ENCODE measurements at regions not wholly inside any gene's neighbourhood (a gene's known extent, or its start where the extent isn't known, plus 50 kb on each side); places are given as distances from the start of the nearest gene placed in this dataset.
A peak's percentile ranks its signal among the peaks of the same experiment; 100 is the strongest.

GRCh38 chr2:172195836-172196376 is 93.2 kb upstream of the DLX2 start:
- Histone ChIP-seq H3K4me3 (no peak overlapping the region), H3K36me3 (peaks cover 0 to 5% (median 0%) of the 10 kb centered on the region in 11 experiments; a peak in 1 of 22 replicates), H3K9me3 (replicated peaks in 1 of 11) (peaks cover 45 to 60% (median 54%) of the 10 kb centered on the region in 11 experiments), H4K20me1 (no peaks in the 10 kb centered on the region), H3K4me1 (peaks cover 13 to 34% (median 21%) of the 10 kb centered on the region in 10 experiments), H3K9ac (no peak overlapping the region), H3K27ac (no peak overlapping the region), H3K27me3 (no peaks in the 10 kb centered on the region), H3K4me2 (no peak overlapping the region)
- no peak for TF ChIP-seq Cebpa-rat (IDR thresholded peaks at IDR 0.05)

GRCh38 chr2:172196768-172197431 is 94.2 kb upstream of the DLX2 start:
- peaks cover 13 to 34% (median 21%) of the 10 kb centered on the region in 10 experiments for H3K4me1 ChIP-seq
- no peaks in the 10 kb centered on the region for H3K27me3 ChIP-seq
- H3K36me3 ChIP-seq: peaks cover 0 to 5% (median 0%) of the 10 kb centered on the region in 11 experiments; a peak in 1 of 22 replicates
- no peak overlapping the region for H3K9ac ChIP-seq
- TF ChIP-seq Cebpa-rat (IDR thresholded peaks at IDR 0.05): no peak
- peaks cover 45 to 63% (median 57%) of the 10 kb centered on the region in 11 experiments for H3K9me3 ChIP-seq (replicated peaks in 1 of 11)
- no peak overlapping the region for H3K27ac ChIP-seq
- no peaks in the 10 kb centered on the region for H4K20me1 ChIP-seq
- H3K4me3 ChIP-seq: no peak overlapping the region
- peak overlapping the region; percentile 10 to 50 (median 33); a peak in 18 of 22 replicates for H3K4me2 ChIP-seq

- Histone ChIP-seq H3K9ac (no peak overlapping the region; a peak in 1 of 22 replicates), H3K4me1 (peaks cover 13 to 34% (median 21%) of the 10 kb centered on the region in 10 experiments), H3K4me3 (no peak overlapping the region), H3K27me3 (no peaks in the 10 kb centered on the region), H3K27ac (peak overlapping the region in 5 of 11 experiments; percentile 16 to 62 (median 53); a peak in 5 of 22 replicates), H3K9me3 (replicated peaks in 1 of 11) (peaks cover 38 to 54% (median 49%) of the 10 kb centered on the region in 11 experiments), H4K20me1 (no peaks in the 10 kb centered on the region), H3K36me3 (peaks cover 0 to 5% (median 0%) of the 10 kb centered on the region in 11 experiments; a peak in 1 of 22 replicates), H3K4me2 (peak overlapping the region in 10 of 11 experiments; percentile 29 to 57 (median 48); a peak in 16 of 22 replicates)
- TF ChIP-seq Cebpa-rat (IDR thresholded peaks at IDR 0.05): no peak
Measured at GRCh38 chr2:172198361-172198760, 95.7 kb upstream of the DLX2 start.

GRCh38 chr2:172198908-172199307 is 96.2 kb upstream of the DLX2 start:
- H3K36me3 ChIP-seq: peaks cover 0 to 5% (median 0%) of the 10 kb centered on the region in 11 experiments; a peak in 1 of 22 replicates
- H3K27me3 ChIP-seq: no peaks in the 10 kb centered on the region
- no peak overlapping the region for H3K4me3 ChIP-seq
- TF ChIP-seq Cebpa-rat (IDR thresholded peaks at IDR 0.05): no peak
- H3K9me3 ChIP-seq (replicated peaks in 1 of 11): peaks cover 33 to 49% (median 43%) of the 10 kb centered on the region in 11 experiments
- H3K4me2 ChIP-seq: peak overlapping the region in 10 of 11 experiments; percentile 29 to 57 (median 48); a peak in 19 of 22 replicates
- peak overlapping the region in 8 of 11 experiments; percentile 18 to 62 (median 50); a peak in 13 of 22 replicates for H3K27ac ChIP-seq
- H4K20me1 ChIP-seq: no peaks in the 10 kb centered on the region
- H3K9ac ChIP-seq: peak overlapping the region in 2 of 11 experiments; percentile 10 to 30; a peak in 3 of 22 replicates
- peaks cover 13 to 34% (median 21%) of the 10 kb centered on the region in 10 experiments for H3K4me1 ChIP-seq

GRCh38 chr2:172200495-172201085 is 97.9 kb upstream of the DLX2 start:
- H3K27me3 ChIP-seq: no peaks in the 10 kb centered on the region
- TF ChIP-seq Cebpa-rat (IDR thresholded peaks at IDR 0.05): no peak
- H3K9ac ChIP-seq: no peak overlapping the region
- H3K4me2 ChIP-seq: no peak overlapping the region
- H3K4me1 ChIP-seq: peaks cover 13 to 34% (median 21%) of the 10 kb centered on the region in 10 experiments
- peak overlapping the region in 4 of 11 experiments; percentile 9 to 37 (median 24); a peak in 4 of 22 replicates for H3K27ac ChIP-seq
- H4K20me1 ChIP-seq: no peaks in the 10 kb centered on the region
- H3K36me3 ChIP-seq: peaks cover 0 to 5% (median 0%) of the 10 kb centered on the region in 11 experiments; a peak in 1 of 22 replicates
- H3K4me3 ChIP-seq: no peak overlapping the region; a peak in 1 of 20 replicates
- peaks cover 17 to 32% (median 27%) of the 10 kb centered on the region in 11 experiments for H3K9me3 ChIP-seq (replicated peaks in 1 of 11)

- H3K27me3 ChIP-seq: no peaks in the 10 kb centered on the region
- no peaks in the 10 kb centered on the region for H4K20me1 ChIP-seq
- H3K4me1 ChIP-seq: peaks cover 5 to 24% (median 17%) of the 10 kb centered on the region in 10 experiments; a peak in 19 of 20 replicates
- H3K9ac ChIP-seq: no peak overlapping the region
- H3K36me3 ChIP-seq: peaks cover 0 to 5% (median 0%) of the 10 kb centered on the region in 11 experiments; a peak in 1 of 22 replicates
- no peak overlapping the region for H3K27ac ChIP-seq
- H3K9me3 ChIP-seq (replicated peaks in 1 of 11): peaks cover 12 to 24% (median 18%) of the 10 kb centered on the region in 11 experiments
- H3K4me3 ChIP-seq: no peak overlapping the region
- peak in 5 of 11 experiments; percentile 10 to 71 (median 34); a peak in 5 of 22 replicates for TF ChIP-seq Cebpa-rat (IDR thresholded peaks at IDR 0.05)
- no peak overlapping the region for H3K4me2 ChIP-seq
Measured at GRCh38 chr2:172204309-172204708, 101.6 kb upstream of the DLX2 start.

- H3K4me2 ChIP-seq: no peak overlapping the region
- H4K20me1 ChIP-seq: no peaks in the 10 kb centered on the region
- H3K4me1 ChIP-seq: peaks cover 1 to 24% (median 20%) of the 10 kb centered on the region in 10 experiments; a peak in 17 of 20 replicates
- H3K9me3 ChIP-seq (replicated peaks in 1 of 11): peaks cover 8 to 19% (median 14%) of the 10 kb centered on the region in 11 experiments
- no peaks in the 10 kb centered on the region for H3K27me3 ChIP-seq
- no peak overlapping the region for H3K4me3 ChIP-seq
- H3K27ac ChIP-seq: no peak overlapping the region
- TF ChIP-seq Cebpa-rat (IDR thresholded peaks at IDR 0.05): no peak
- no peak overlapping the region for H3K9ac ChIP-seq
- H3K36me3 ChIP-seq: peaks cover 0 to 5% (median 0%) of the 10 kb centered on the region in 11 experiments; a peak in 1 of 22 replicates
Measured at GRCh38 chr2:172204762-172205161, 102.1 kb upstream of the DLX2 start.

GRCh38 chr2:172205292-172205691 is 102.6 kb upstream of the DLX2 start:
- H3K9me3 ChIP-seq (replicated peaks in 1 of 11): peaks cover 3 to 14% (median 9%) of the 10 kb centered on the region in 11 experiments
- peaks cover 0 to 27% (median 21%) of the 10 kb centered on the region in 10 experiments; a peak in 16 of 20 replicates for H3K4me1 ChIP-seq
- no peak for TF ChIP-seq Cebpa-rat (IDR thresholded peaks at IDR 0.05)
- H3K4me3 ChIP-seq: no peak overlapping the region
- H3K27me3 ChIP-seq: no peaks in the 10 kb centered on the region
- no peak overlapping the region for H3K27ac ChIP-seq
- H3K4me2 ChIP-seq: no peak overlapping the region
- H3K9ac ChIP-seq: no peak overlapping the region
- no peaks in the 10 kb centered on the region for H4K20me1 ChIP-seq
- H3K36me3 ChIP-seq: peaks cover 0 to under 1% (median 0%) of the 10 kb centered on the region in 11 experiments; a peak in 1 of 22 replicates

All from BLaER1 treated with 17β-estradiol and CSF1 and Interleukin-3, amounts not matched to agents 10 nM and 100 nM (cell line).